C4-2B (cell line): ENCODE measurements at regions not wholly inside any gene's neighbourhood (a gene's known extent, or its start where the extent isn't known, plus 50 kb on each side); places are given as distances from the start of the nearest gene placed in this dataset.

Source experiments
- H3K27ac ChIP-seq: fragments of 450-650 bp; 2 replicates; pipeline ENCODE4 v1.5.1; 2017
- ZFX ChIP-seq: fragments of 450-650 bp; IDR thresholded peaks from 2 replicates; pipeline ENCODE4 v1.6.1; 2017
- TF ChIP-seq, protein P1 (sequence below): fragments of 450-650 bp; conservative IDR thresholded peaks from 2 replicates; pipeline ENCODE4 v1.5.1; 2017; ENCODE audit warnings: mild to moderate bottlenecking

DNA sequence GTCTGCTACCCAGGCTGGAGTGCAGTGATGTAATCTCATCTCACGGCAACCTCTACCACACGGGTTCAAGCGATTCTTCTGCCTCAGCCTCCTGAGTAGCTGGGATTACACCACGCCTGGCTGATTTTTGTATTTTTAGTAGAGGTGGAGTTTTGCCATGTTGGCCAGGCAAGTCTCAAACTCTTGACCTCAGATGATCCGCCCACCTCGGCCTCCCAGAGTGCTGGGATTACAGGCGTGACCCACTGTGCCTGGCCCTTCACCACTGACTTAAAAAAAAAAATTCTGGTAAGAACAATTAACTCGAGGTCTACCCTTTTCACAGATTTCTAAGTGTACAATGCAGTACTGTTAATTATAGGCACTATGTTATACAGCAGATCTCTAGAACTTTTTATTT lies 279.4 kb downstream of the PARN start:
- no peak overlapping the region for H3K27ac ChIP-seq
- no peak for TF ChIP-seq ZFX
- TF ChIP-seq, protein P1, sequence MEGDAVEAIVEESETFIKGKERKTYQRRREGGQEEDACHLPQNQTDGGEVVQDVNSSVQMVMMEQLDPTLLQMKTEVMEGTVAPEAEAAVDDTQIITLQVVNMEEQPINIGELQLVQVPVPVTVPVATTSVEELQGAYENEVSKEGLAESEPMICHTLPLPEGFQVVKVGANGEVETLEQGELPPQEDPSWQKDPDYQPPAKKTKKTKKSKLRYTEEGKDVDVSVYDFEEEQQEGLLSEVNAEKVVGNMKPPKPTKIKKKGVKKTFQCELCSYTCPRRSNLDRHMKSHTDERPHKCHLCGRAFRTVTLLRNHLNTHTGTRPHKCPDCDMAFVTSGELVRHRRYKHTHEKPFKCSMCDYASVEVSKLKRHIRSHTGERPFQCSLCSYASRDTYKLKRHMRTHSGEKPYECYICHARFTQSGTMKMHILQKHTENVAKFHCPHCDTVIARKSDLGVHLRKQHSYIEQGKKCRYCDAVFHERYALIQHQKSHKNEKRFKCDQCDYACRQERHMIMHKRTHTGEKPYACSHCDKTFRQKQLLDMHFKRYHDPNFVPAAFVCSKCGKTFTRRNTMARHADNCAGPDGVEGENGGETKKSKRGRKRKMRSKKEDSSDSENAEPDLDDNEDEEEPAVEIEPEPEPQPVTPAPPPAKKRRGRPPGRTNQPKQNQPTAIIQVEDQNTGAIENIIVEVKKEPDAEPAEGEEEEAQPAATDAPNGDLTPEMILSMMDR = no peak

DNA sequence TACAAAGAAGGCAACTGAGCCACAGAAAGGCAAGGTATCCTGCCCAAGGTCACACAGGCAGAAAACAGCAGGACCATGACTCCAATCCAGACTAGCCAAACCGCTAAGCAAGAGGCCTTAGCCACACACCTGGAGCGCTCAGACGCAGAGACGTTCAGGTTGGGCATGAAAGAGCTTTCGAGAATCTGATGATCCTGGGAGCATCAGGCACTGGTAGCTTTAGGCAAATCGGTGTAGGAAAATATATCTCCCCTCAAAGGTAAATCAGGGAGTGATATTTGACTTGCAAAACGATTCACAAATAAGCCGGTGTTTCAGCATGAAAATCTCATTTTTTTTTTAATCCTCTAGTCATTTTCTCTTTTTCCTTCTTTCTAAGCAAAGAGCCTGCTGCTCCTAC lies 279.0 kb downstream of the MRTFB start:
- H3K27ac ChIP-seq = no peak overlapping the region
- TF ChIP-seq, protein P1 = no peak
- TF ChIP-seq ZFX = no peak

DNA sequence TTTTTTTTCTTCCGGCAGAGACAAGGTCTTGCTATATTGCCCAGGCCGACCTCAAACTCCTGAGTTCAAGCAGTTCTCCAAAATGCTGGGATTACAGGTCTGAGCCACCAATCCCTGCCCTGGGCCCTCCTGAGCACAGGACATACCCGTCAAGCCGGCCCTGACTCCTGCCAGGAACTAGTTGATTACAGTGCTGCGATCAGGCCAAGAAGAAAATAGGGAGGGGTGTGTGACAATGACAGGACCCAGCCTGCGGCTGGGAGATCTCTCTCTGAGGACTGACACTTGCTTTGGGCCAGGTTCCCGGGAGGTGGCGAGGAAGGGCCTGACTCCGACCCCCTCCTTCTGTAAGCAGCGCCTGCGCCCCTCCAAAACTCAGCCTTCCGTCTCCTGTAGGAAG lies 276.6 kb downstream of the MRTFB start:
- H3K27ac ChIP-seq = peak overlapping the region; percentile 4; the same call in 1 of the 2 replicates
- TF ChIP-seq, protein P1 = no peak
- TF ChIP-seq ZFX = no peak

DNA sequence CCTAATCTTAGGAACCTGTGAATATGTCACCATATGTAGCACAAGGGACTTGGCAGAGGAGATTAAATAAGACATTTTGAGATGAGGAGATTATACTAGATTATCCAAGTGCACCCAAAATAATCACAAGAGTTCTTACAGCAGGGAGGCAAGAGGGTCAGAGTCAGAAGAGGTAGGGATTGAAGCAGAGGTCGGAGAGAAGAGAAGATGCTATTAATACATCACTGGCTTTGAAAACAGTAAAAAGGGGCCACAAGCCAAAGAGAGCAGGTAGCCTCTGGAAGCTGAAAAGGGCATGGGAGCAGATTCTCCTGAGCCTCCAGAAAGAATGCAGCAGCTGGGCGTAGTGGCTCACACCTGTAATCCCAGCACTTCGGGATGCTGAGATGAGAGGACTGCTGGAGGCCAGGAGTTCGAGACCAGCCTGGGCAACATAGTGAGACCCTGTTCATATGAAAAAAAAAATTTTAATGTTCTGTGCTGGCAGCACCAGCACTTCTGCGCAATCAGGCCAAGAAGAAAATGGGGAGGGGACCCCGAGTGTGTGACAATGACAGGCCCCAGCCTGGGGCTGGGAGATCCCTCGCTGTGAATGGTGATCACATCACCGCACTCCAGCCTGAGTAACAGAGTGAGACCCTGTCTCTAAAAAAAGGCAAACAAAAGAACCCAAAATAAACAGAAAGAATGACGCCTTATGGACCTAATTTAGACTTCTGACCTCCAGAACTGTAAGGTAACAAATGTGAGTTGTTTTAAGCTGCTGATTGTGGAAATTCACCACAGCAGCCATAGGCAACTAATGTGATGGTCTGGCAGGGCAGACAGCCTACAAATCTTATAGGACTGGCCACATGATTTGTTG lies 275.4 kb downstream of the MRTFB start:
- H3K27ac ChIP-seq = no peak overlapping the region
- TF ChIP-seq, protein P1 = no peak
- TF ChIP-seq ZFX = no peak

DNA sequence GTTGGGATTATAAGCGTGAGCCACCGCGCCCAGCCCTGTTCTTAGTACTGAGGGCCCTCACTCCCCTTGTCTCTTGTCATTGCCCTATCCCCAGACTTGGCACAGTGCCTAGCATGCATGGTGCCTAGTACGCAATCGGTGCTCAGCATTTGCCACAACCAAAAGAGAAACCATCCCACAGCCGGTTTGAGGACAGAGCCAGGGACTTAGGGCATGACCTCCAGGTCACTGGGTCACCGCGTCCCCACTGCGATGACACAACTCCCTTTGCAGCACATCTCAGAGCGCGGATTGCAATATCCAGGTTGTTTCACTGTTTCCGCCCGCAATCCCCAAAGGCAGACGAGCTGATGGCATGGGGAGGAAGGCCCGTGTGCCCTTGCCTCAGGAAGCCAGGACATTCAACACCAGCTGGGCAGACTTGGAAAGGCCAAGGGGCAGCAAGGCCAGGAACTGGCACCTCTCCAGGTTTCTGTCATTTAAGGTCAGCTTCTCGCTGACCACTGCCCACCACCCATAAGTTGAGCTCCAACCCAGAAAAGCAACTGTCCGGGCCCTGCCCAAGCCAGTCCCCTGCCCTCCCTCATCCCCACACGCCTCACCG lies 274.5 kb downstream of the MRTFB start:
- no peak overlapping the region for H3K27ac ChIP-seq
- TF ChIP-seq ZFX = no peak
- TF ChIP-seq, protein P1 = no peak

DNA sequence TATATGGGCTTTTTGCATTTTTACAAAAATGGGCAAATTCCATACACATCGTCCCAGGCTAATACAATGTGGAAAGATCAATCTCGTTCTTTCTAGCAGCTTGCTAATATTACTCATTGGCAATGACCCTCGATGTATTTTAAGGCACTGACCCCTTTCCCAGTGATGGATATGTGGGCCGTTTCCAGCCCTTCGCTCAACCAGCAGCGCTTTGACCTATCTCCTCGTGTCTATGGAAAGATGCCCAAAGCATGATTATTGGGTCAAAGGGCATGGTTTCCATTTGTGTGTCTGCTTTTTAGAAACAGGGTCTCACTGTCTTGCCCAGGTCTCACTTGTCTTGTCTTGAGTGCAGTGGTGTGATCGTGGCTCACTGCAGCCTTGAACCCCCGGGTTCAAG lies 273.8 kb downstream of the MRTFB start:
- no peak overlapping the region for H3K27ac ChIP-seq
- TF ChIP-seq, protein P1 = no peak
- no peak for TF ChIP-seq ZFX

DNA sequence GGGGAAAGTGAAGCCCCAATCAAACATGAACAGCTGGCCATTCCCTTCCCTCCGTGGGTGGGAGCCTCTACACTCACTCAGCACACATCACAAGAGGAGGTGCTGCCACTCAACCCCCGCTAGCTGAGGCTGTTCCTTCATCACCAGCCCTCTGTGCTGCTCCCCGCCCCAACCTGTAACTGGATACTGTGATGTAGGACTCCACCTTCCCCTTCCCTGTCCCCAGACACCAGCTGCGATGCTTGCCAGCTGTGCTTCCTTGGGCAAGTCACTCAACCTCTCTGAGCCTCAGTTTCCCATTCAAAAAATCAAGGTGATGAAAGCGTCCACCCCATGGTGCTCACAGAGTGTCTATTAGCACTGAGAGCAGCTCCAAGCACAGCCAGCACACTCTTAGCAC lies 273.2 kb downstream of the MRTFB start:
- no peak overlapping the region for H3K27ac ChIP-seq
- TF ChIP-seq, protein P1 = no peak
- TF ChIP-seq ZFX = no peak
